Midbrain (tissue), 1 donor: ENCODE measurements at regions not wholly inside any gene's neighbourhood (a gene's known extent, or its start where the extent isn't known, plus 50 kb on each side); places are given as distances from the start of the nearest gene placed in this dataset.

Experiments used
- DNase-seq: peaks from one replicate; lab custom pipeline; 2025; lab: John Stamatoyannopoulos, UW

DNA sequence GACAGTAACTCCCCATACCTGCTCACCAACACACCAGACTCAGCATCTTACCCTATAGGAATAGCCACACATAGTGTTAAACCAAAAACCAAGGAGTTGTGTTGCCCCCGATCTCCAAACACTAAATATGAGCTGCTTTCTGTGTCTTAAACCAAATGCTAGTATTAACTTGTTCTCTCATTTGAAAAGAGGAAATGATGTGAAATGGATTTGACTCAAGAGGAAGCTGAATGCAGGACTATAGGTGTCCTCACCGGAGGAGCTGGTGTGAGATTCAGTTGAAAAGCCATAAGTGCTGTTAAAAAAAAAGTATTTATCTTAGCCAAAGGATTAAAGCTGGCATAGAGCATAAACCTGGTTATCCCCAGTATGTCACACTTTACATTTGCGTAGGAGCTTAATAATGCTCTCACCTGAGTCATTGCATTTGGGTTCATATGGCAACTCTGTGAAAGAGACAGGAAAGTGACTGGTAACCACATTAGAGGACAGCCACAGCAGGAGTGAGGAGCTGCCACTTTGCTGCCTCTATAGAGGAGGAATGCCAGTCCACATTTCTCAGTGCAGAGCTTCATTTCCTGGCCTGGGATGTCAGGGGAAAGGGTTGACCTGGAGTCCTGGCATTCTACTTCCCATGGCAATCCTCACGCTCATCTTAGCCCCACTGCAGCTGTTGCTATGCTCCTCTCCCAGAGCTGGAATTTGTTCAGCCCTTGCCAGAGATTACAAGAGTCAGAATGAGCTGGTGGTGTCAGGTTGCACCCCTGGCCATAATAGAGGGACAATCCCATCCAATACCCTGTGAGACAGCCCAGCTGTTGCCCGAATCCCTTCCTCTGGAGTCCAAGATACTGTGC is 143.3 kb upstream of the ANKFN1 start:
- DNase-seq, result no peak

DNA sequence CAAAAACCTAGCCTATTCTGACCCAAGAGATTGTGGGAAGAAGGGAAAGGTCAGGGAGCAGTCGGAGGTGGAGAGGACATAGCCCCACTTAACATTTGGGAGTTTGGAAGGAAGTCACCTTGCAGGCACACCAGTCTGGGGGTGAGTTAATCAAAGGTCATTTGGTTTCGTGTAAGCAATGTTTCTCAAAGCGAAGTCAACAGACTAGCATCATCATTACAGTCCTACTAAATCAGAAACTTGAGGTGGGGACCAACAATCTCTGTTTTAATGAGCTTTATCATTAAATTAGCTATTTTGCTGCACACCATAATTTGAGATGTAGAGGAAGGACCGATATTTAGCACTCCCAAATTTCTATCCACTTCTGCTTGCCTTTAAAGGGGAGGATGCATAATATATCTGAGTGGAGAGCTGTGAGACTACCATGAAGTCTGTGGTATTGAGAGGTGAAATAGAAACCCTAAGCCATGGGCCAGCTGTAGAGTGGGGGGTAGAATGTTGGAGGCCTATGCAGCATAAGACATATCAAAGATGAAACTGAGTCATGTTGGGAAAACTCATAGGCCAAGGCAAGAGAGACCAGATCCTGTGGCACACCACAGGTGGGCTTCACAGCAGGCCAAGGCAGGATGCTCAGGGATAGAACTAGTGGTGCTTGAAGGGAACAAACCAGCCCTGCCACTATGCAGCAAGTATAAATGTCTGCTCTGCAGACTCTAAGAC is 141.7 kb upstream of the ANKFN1 start:
- DNase-seq, result no peak

DNA sequence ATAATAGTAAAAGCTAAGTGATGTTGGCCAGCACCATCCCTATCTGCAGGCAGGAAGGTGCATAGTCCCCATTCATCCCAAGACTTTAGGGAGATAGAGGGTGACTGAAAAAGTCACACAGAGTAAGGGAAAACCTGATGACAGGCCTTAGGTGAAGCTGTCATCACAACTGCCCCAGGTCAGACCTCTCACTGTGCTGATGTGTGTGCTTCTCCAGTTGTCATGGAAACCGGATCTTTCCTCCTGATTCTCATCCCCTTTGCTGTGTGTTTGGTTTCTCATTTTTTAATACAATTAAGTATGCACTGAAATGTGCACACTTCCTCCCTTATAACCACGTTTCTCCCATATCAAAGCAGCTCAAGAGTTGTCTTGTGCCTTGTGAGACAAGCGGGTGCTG is 135.1 kb upstream of the ANKFN1 start:
- DNase-seq, result no peak

DNA sequence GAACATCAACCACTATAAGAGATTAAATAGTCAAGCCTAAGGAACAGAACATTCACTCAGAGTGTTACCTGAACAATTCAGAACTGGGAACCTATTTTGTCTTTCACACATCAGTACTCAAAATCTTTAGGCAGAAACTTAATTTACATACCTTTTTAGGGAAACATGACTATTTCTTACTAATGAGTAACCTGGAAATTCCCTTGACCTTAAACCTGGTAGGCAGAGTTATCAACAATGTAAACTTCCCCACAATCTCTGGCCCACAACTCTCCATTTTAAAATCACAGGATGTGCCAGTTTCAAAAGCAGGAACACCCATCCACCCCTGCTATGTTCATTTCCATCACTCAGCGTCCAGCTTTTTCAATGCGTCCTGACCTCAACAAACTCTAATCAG is 132.9 kb upstream of the ANKFN1 start:
- DNase-seq, result no peak

DNA sequence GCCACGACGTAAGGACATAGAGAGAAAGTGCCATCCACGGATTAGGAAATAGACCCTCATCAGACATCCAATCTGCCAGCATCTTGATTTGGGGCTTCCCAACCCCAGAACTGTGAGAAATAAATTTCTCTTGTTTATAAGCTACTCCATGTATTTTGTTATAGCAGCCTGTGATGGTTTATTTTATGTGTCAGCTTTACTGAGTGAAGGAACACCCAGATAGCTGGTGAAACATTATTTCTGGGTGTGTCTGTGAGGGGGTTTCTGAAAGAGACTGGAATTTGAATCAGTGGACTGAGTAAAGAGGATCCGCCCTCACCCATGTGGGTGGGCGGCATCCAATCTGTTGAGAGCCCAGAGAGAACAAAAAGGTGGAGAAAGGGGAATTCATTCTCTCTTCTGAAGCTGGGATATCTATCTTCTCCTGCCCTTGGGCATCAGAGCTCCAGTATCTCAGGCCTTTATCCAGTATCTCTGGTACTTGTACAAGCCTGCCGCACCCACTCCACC is 131.5 kb upstream of the ANKFN1 start:
- DNase-seq, result no peak

DNA sequence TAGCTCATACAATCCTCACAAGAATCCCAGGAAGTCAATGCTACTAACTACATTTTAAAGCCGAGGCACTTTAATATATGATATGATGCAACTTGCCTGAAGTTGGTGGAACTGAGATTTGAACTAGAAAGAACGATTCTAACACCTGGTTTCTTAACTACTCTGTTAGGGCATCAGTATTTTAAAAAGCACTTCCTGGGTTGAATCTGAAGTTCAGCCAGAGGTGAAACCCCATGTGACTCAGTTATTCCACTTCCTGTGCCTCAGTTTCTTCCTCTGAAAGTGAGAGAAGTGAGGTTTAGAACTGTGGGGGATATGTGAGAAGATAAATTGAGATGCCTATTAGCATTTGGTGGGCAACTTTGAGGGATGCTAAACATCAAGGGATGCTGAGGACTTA is 129.4 kb upstream of the ANKFN1 start:
- no peak for DNase-seq

DNA sequence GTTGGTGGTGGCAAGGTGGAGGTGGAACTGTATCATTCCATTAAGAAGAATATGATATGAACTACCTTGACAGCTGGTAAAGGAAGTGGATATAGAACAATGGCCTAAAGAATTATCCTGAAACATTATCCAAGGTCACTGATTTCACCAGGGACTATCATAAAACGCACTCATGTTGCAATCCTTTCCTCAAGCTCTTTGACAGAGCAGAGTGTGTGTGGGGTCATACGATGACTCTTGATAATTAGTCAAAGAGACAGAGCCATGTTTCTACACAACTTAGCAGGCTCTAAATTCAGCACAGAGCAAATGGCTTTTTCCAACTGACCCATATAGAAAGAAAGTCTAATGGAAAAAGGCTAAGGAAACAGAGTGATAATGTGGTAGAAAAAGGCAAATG is 126.4 kb upstream of the ANKFN1 start:
- no peak for DNase-seq

DNA sequence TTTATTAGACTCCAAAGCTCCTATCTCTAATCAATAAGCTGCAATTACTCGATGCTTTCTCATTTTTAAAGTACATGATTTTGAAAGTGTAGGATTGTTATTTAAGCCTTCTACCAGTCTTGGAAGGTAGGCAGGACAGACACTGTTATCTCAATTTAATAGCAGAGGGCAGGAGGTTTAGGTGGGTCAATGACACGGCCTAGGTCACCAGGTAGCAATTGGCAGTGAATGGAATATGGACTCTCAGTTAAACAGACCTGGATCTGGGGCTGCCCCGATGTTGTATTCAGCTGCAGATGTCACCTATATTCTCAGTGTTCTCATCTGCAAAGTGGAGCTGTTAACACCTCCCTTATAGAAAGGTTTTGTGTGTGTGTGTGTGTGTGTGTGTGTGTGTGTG is 124.4 kb upstream of the ANKFN1 start:
- DNase-seq, result no peak

DNA sequence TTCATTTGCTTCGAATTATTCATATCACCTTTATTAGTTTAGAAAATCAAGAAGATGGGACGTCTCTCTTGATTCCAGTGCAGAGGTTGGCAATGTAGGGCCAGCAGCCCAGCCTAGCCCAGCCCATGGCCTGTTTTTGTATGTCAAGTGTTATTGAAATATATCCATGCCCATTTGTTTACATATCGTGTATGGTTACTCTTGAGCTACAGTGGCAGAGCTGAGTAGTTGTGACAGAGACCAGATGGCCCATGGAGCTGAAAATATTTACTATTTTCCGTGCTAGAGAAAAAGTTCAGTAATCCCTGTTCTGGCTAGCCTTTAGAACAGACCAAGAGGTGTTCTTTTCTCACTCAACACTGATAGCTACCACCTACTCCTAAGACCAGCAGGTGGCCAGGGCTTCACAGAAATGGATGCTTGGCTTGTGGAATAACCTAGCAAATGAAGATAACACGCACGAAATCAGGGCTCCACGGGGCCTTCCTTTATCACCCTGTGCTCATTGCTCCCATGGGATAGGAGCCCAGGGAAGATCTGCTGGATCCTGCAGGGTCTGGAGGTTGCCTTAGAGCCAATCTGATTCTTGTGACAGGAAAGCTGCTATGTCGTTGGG is 123.2 kb upstream of the ANKFN1 start:
- no peak for DNase-seq

DNA sequence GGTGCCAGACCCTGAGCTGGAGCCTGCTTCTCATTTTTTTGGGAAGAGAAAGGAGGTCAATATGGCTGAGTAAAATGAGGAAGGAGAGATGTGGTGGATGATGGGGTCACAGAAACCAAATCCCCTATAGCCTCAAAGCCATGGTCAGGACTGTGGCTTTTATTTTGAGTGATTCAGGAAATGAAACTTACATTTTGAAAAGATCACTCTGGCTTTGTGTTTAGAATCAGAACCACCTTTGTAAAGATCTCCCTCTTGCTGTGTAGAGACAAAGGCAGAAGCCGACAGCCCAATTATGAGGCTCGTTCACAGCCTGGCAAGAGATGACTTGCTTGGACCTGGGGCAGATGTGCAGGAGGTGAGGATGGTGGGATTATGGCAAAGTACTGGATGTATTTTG is 121.6 kb upstream of the ANKFN1 start:
- no peak for DNase-seq

DNA sequence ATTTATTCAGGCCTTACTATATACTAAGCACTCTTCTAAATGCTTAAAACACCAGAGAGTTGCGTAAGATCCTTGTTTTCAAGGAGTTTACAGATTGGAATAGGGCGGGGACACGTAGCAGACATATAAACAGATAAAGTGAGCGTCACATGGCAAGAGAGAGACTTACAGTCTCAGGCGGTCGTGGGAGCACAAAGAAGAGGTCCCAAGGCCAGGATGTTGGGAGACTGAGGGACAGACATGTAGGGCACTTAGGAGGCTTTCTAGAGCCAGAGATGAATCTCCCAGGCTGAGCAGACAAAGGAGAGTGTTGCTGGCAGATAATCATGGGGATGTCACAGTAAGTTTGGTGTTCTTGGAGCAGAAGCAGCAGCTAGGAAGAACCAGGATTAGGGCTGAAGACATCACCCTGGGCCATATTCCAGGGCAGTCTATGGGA is 119.1 kb upstream of the ANKFN1 start:
- no peak for DNase-seq

DNA sequence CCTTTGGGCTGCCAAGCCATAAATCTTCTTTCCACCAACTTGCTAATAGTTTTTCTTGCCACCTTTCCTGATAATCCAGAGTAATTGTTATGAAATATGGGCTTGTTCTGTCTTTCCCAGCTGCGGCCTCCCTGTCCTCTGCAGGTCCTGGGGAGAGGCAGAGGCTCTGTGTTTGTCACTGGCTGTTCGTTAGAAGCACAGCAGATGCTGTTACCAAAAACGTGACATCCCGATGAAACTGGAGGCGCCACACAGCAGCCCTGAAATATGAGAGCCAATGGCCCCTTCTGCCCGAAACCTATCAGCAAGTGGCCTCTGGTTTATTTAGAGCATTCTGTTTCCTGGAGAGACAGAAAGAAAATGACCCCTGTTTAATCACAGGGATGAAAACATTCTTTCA is 115.1 kb upstream of the ANKFN1 start:
- DNase-seq, result no peak

DNA sequence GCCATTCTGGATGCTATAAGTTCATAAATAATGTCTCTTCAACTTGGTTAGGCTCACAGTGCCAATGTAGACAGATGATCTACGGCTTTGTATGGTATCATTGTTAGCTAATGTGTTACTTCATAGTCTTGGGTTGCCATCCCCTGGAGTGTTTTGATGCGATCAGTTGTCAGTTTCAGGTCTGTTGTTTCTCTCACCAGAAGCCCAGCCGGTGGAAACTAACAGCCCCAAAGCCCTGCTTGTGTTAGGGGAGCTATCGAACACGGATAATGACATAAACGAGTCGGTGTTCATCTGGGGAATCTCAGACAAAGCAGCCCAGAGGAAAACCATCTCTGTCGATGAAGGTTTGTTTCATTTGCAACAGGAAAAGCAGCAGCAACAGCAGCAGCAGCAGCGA is 107.4 kb upstream of the ANKFN1 start:
- no peak for DNase-seq

DNA sequence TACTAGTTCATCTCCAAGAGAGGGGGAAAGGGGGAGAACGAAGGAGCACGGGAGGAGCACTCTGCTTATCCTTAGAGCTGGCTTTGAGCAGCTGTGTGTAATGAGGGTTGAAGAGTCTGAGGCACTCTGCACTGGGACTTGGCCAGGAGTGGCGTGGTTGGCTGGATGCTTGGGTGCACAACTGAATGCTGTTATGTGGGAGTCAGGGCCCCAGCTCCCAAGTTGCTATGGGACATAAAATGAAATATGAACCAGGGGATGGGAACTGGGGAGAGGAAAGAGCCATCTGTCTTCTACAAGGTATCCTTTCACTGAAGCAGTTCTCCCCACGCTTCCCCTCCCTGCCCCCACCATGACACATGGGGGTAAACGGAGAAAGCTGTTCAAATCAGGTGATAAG is 105.9 kb upstream of the ANKFN1 start:
- DNase-seq, result no peak

DNA sequence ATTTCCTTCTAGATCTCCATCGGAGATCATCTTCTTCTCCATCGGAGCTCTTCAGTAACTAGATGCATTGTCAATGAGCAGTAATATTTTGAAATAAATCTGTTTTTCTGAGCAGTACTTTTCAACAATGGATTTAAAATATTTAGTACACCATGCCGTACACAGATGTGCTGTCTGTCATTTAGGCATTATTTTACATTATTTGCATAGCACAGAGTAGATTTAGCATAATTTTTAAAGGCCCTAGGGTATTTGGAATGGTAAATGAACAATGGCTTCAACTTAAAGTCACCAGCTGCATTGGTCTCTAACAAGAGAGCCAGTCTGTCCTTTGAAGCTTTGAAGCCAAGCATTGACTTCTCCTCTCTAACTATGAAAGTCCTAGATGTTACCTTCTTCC is 95.4 kb upstream of the ANKFN1 start:
- no peak for DNase-seq

DNA sequence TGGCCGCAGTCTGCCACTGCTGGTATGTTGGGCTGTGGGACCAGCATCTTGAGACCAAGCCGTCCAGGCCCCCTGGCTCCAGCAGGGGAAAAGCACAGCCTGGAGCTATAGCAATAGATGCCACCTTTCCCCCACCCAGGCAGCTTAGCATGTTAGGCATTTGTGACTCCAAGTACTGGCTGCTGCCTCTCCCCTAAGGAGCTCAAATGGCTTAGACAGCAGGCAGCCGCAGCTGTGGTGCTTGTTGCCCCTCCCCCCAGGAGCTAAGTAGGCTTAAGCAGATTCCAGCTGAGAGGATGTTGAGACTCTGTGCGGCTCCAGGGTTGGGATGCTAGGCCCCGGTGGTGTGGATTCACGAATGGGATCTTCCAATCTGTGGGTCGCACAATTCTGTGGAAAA is 88.8 kb upstream of the ANKFN1 start:
- DNase-seq, result no peak

DNA sequence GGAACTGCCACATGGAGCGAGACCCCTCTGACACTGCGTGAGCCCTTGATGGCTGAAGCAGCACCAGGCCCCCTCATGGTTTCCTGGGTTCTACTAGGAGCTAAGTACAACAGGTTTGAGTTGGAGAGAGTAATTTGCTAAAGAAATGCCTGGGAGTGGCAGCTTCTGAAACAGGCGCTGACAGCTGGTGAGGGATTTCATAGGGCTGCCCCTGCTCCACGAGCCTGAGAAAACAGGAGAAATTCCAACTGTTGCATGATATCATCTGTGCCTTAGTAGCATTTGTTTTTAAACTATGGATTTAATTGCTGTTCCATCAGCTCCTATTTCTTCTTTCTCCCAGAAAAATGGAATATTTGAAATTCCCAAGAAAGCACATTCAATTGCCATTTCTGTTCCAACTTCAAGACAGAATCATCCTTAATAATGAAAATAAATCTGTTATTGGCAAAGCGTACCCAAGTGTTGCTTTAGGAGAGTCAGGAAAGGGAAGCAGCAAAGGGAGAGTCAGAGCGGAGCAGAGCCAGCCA is 78.8 kb upstream of the ANKFN1 start:
- no peak for DNase-seq

DNA sequence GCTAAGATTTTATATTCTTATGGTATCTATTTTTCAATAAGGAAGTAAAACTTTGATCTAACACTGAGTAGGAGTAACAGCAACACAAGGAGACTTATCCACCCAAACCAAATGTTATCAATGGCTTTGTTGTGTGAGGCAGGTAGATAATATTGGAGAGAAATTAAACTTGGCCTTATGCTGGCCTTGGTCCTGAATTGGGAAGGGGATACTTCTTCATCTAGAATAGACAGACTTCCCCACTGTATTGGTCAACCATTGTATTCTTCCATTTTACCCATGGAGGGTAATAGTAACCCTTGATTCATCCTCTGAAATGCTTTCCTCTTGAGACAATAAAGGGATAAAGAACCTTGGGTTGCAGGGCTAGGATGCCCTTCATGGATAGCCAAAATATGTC is 76.3 kb upstream of the ANKFN1 start:
- no peak for DNase-seq

DNA sequence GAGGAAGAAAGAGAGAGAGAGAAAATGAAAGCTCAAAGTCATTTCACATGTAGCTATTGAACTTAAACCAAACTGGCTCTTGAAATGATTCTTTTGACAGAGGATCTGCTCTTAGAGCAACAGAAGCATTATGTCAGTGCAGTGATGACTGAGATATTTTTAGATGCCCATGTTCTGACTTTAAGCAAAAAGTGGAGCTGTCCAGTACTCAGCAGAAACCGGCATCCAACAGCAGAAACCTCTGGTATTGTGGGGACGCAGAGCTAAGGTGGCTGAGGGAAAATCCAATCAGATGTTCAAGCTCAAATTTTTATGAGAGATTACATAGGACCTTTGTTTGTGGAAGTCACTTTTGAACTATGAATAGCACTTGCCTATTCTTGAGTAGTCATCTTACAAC is 69.8 kb upstream of the ANKFN1 start:
- DNase-seq, result no peak

DNA sequence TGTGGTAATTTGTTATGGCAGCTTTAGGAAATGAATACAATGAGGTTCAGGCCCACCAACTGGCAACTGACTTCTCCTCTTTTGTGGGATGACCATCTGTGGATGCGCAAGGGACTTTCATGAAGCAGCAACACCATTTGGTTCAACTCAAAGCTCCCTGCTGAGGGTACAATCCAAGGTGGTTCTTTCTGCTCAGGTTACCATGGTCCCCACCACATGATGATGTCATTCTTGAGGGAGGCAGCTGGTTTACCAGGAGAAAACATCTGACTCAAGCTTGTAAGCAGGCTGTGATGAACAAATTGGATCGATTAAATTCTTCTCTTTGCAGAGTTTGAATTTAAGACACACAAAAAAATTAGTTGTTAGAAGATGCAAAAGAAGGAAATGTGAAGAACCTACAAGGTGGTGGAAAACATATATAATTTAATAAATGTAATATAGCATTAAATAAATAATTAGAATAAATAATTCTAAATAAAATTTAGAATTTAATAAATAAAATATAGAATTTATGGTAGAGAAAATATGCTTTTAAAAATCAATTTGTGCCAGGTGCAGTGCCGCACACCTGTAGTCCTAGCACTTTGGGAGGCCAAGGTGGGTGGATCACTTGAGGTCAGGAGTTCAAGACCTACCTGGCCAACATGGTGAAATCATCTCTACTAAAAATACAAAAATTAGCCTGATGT is 67.6 kb upstream of the ANKFN1 start:
- DNase-seq, result no peak

DNA sequence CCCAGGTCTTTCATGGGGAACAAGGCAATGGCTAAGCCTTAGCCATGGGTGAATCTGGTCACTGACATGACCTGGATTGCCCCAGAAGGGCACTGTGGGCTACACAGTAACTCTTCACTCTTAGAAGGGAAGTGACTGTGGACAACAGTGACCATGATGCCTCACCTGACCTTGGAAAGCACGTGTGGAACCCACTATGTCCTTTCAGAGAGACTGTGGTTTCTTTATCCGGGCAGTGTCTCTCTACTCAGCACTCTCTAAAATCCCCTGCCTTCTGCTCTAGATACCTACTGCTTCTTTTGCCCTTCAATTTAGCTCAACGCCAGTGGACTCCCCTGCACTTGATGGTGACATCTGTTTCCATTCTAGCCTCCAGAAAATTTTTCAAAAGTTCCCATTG is 66.1 kb upstream of the ANKFN1 start:
- no peak for DNase-seq
